ENCODE measurements at regions not wholly inside any gene's neighbourhood (a gene's known extent, or its start where the extent isn't known, plus 50 kb on each side); places are given as distances from the start of the nearest gene placed in this dataset.

- ATAC-seq = no peak
- DNase-seq (ENCODE audit: low spot score) = no peak
- intact Hi-C loops (cut with DNase I) = no loop called here
Measured at GRCh38 chr5:2254880-2255750, 372.4 kb upstream of the IRX4 start.

GRCh38 chr5:2254406-2254805 is 371.7 kb upstream of the IRX4 start:
- intact Hi-C loops (cut with DNase I) = no loop called here
- DNase-seq (ENCODE audit: low spot score) = no peak
- ATAC-seq = no peak

- DNase-seq (ENCODE audit: low spot score) (no peak), ATAC-seq (no peak)
- intact Hi-C loops (cut with DNase I) = no loop called here
Measured at GRCh38 chr5:2253040-2253975, 370.6 kb upstream of the IRX4 start.

- intact Hi-C loops (cut with DNase I) = no loop called here
- no peak for ATAC-seq
- no peak for DNase-seq (ENCODE audit: low spot score)
Measured at GRCh38 chr5:2251751-2252150, 369.0 kb upstream of the IRX4 start.

- intact Hi-C loops (cut with DNase I) = no loop called here
- ATAC-seq (no peak), DNase-seq (ENCODE audit: low spot score) (no peak)
Measured at GRCh38 chr5:2251298-2251697, 368.6 kb upstream of the IRX4 start.

- ATAC-seq (no peak), DNase-seq (ENCODE audit: low spot score) (no peak)
- intact Hi-C loops (cut with DNase I) = no loop called here
Measured at GRCh38 chr5:2250365-2250950, 367.7 kb upstream of the IRX4 start.

GRCh38 chr5:2249442-2249841 is 366.7 kb upstream of the IRX4 start:
- ATAC-seq (no peak), DNase-seq (ENCODE audit: low spot score) (no peak)
- intact Hi-C loops (cut with DNase I) = no loop called here

GRCh38 chr5:2249026-2249425 is 366.3 kb upstream of the IRX4 start:
- no peak for DNase-seq (ENCODE audit: low spot score)
- intact Hi-C loops (cut with DNase I) = no loop called here
- no peak for ATAC-seq

- no peak for DNase-seq (ENCODE audit: low spot score)
- ATAC-seq = no peak
- intact Hi-C loops (cut with DNase I) = no loop called here
Measured at GRCh38 chr5:2242539-2242938, 359.8 kb upstream of the IRX4 start.

GRCh38 chr5:2241842-2242241 is 359.1 kb upstream of the IRX4 start:
- intact Hi-C loops (cut with DNase I) = no loop called here
- DNase-seq (ENCODE audit: low spot score) (no peak), ATAC-seq (no peak)

GRCh38 chr5:2240118-2240904 is 357.6 kb upstream of the IRX4 start:
- no peak for DNase-seq (ENCODE audit: low spot score)
- intact Hi-C loops (cut with DNase I) = no loop called here
- no peak for ATAC-seq

GRCh38 chr5:2239201-2239910 is 356.6 kb upstream of the IRX4 start:
- ATAC-seq = no peak
- no peak for DNase-seq (ENCODE audit: low spot score)
- intact Hi-C loops (cut with DNase I) = no loop called here

GRCh38 chr5:2238732-2239131 is 356.0 kb upstream of the IRX4 start:
- no peak for DNase-seq (ENCODE audit: low spot score)
- intact Hi-C loops (cut with DNase I) = no loop called here

GRCh38 chr5:2227433-2227832 is 344.7 kb upstream of the IRX4 start:
- no peak for DNase-seq (ENCODE audit: low spot score)
- intact Hi-C loops (cut with DNase I) = no loop called here
- no peak for ATAC-seq

More at GRCh38 chr5:2238732-2239131, 356.0 kb upstream of the IRX4 start:
- ATAC-seq = no peak

- no peak for ATAC-seq
- intact Hi-C loops (cut with DNase I) = no loop called here
- DNase-seq (ENCODE audit: low spot score) = no peak
Measured at GRCh38 chr5:2224689-2225088, 342.0 kb upstream of the IRX4 start.

- intact Hi-C loops (cut with DNase I) = no loop called here
- ATAC-seq (no peak), DNase-seq (ENCODE audit: low spot score) (no peak)
Measured at GRCh38 chr5:2223303-2223702, 340.6 kb upstream of the IRX4 start.

- ATAC-seq = no peak
- DNase-seq (ENCODE audit: low spot score) = no peak
- intact Hi-C loops (cut with DNase I) = no loop called here
Measured at GRCh38 chr5:2222246-2222992, 339.7 kb upstream of the IRX4 start.

- ATAC-seq = no peak
- intact Hi-C loops (cut with DNase I) = no loop called here
- no peak for DNase-seq (ENCODE audit: low spot score)
Measured at GRCh38 chr5:2221450-2221849, 338.7 kb upstream of the IRX4 start.
